ENCODE measurements at regions not wholly inside any gene's neighbourhood (a gene's known extent, or its start where the extent isn't known, plus 50 kb on each side); places are given as distances from the start of the nearest gene placed in this dataset.

GRCh38 chr6:153931431-153931830 lies 107.6 kb upstream of the OPRM1 start:
- H4K20me1 ChIP-seq (ENCODE audit: control insufficient read depth, insufficient read depth, low read length, poor library complexity, severe bottlenecking) = no peaks in the 10 kb centered on the region
- no peak overlapping the region for H3K9ac ChIP-seq (ENCODE audit: low read length)
- no peaks in the 10 kb centered on the region for H3K9me3 ChIP-seq (ENCODE audit: control extremely low read depth in 1 of 3, control insufficient read depth in 2 of 3, insufficient read depth in 1 of 3, low read length in 2 of 3)
- peaks cover 2% of the 10 kb centered on the region for H3K9me3 Mint-ChIP-seq (ENCODE audit: insufficient read depth)
- H3K4me1 ChIP-seq (ENCODE audit: control insufficient read depth in 2 of 2, insufficient read depth in 2 of 2, low read length in 2 of 2) = no peaks in the 10 kb centered on the region
- H3K27ac ChIP-seq (ENCODE audit: low read length in 2 of 2) = no peak overlapping the region
- no peak for TF ChIP-seq EZH2 (IDR thresholded peaks at IDR 0.05; ENCODE audit: borderline replicate concordance, insufficient read depth, low read depth, low read length, poor library complexity, severe bottlenecking)
- TF ChIP-seq, protein P1, sequence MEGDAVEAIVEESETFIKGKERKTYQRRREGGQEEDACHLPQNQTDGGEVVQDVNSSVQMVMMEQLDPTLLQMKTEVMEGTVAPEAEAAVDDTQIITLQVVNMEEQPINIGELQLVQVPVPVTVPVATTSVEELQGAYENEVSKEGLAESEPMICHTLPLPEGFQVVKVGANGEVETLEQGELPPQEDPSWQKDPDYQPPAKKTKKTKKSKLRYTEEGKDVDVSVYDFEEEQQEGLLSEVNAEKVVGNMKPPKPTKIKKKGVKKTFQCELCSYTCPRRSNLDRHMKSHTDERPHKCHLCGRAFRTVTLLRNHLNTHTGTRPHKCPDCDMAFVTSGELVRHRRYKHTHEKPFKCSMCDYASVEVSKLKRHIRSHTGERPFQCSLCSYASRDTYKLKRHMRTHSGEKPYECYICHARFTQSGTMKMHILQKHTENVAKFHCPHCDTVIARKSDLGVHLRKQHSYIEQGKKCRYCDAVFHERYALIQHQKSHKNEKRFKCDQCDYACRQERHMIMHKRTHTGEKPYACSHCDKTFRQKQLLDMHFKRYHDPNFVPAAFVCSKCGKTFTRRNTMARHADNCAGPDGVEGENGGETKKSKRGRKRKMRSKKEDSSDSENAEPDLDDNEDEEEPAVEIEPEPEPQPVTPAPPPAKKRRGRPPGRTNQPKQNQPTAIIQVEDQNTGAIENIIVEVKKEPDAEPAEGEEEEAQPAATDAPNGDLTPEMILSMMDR (IDR thresholded peaks at IDR 0.05) = no peak
- no peak overlapping the region for H3K4me3 Mint-ChIP-seq
- no peak for ATAC-seq (ENCODE audit: low read depth)
- WGBS (ENCODE audit: insufficient coverage) = 95% methylated on average over 2 of the region's 3 CpGs
- H3K4me2 ChIP-seq (replicated peaks; ENCODE audit: low read depth, low read length, poor library complexity, severe bottlenecking) = no peak overlapping the region
- POLR2A ChIA-PET = no interaction called here
- no peak for DNase-seq
- H2AFZ ChIP-seq (ENCODE audit: insufficient read depth, low read depth, low read length, poor library complexity, severe bottlenecking) = no peak overlapping the region
- H3K79me2 ChIP-seq (ENCODE audit: control insufficient read depth, insufficient read depth, low read length) = no peaks in the 10 kb centered on the region
- intact Hi-C loops (cut with micrococcal nuclease) = no loop called here
- H3K4me3 ChIP-seq (ENCODE audit: control extremely low read depth in 1 of 5, extremely low read depth in 1 of 5, insufficient read depth in 1 of 5, low read depth in 2 of 5, low read length in 4 of 5) = no peak overlapping the region
- no peaks in the 10 kb centered on the region for H3K27me3 Mint-ChIP-seq
- CTCF ChIA-PET = no interaction called here
- no peaks in the 10 kb centered on the region for H3K27me3 ChIP-seq (replicated peaks in 1 of 4; ENCODE audit: control extremely low read depth in 1 of 4, control insufficient read depth in 3 of 4, insufficient read depth in 4 of 4, low read length in 3 of 4)
- H3K4me1 Mint-ChIP-seq = no peaks in the 10 kb centered on the region
- H3K27ac Mint-ChIP-seq = no peak overlapping the region
- H3K36me3 ChIP-seq (replicated peaks in 1 of 2; ENCODE audit: control extremely low read depth in 1 of 2, control insufficient read depth in 1 of 2, extremely low read depth in 1 of 2, insufficient read depth in 2 of 2, low read length in 1 of 2) = no peaks in the 10 kb centered on the region

DNA sequence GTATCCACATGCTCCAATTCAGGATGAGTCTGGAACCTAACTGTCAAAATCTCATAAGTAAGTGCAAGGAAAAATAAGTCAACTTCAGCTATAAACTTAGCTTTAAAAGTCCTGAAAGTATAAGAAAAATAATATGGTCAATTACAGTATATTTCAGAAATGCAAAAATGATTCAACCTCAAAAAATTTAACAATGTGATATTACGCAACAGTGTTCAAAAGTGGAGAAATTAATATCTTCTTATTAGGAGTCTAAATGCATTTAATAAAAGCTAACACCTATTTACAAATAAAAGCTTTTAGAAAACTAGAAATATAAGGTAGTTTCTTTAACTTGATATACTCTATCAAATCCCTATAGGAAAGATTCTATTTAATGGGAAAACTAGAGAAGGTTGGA lies 111.2 kb upstream of the OPRM1 start:
- no peak overlapping the region for H3K4me2 ChIP-seq (replicated peaks; ENCODE audit: low read depth, low read length, poor library complexity, severe bottlenecking)
- no peak overlapping the region for H3K27ac ChIP-seq (ENCODE audit: low read length in 2 of 2)
- Mint-ChIP-seq H3K4me1 (no peaks in the 10 kb centered on the region), H3K27ac (no peak overlapping the region), H3K4me3 (no peak overlapping the region), H3K9me3 (ENCODE audit: insufficient read depth) (no peaks in the 10 kb centered on the region), H3K27me3 (no peaks in the 10 kb centered on the region)
- DNase-seq = no peak
- no peak overlapping the region for H3K9ac ChIP-seq (ENCODE audit: low read length)
- ChIA-PET POLR2A (no interaction called here), CTCF (no interaction called here)
- WGBS (ENCODE audit: insufficient coverage) = no CpG with 5 or more reads among the region's 1 CpG
- no peaks in the 10 kb centered on the region for H3K9me3 ChIP-seq (ENCODE audit: control extremely low read depth in 1 of 3, control insufficient read depth in 2 of 3, insufficient read depth in 1 of 3, low read length in 2 of 3)
- H3K79me2 ChIP-seq (ENCODE audit: control insufficient read depth, insufficient read depth, low read length) = no peaks in the 10 kb centered on the region
- TF ChIP-seq, protein P1 (IDR thresholded peaks at IDR 0.05) = no peak
- TF ChIP-seq EZH2 (IDR thresholded peaks at IDR 0.05; ENCODE audit: borderline replicate concordance, insufficient read depth, low read depth, low read length, poor library complexity, severe bottlenecking) = no peak
- no peaks in the 10 kb centered on the region for H4K20me1 ChIP-seq (ENCODE audit: control insufficient read depth, insufficient read depth, low read length, poor library complexity, severe bottlenecking)
- no peak overlapping the region for H2AFZ ChIP-seq (ENCODE audit: insufficient read depth, low read depth, low read length, poor library complexity, severe bottlenecking)
- no peak overlapping the region for H3K4me3 ChIP-seq (ENCODE audit: control extremely low read depth in 1 of 5, extremely low read depth in 1 of 5, insufficient read depth in 1 of 5, low read depth in 2 of 5, low read length in 4 of 5)
- H3K27me3 ChIP-seq (replicated peaks in 1 of 4; ENCODE audit: control extremely low read depth in 1 of 4, control insufficient read depth in 3 of 4, insufficient read depth in 4 of 4, low read length in 3 of 4) = no peaks in the 10 kb centered on the region
- H3K4me1 ChIP-seq (ENCODE audit: control insufficient read depth in 2 of 2, insufficient read depth in 2 of 2, low read length in 2 of 2) = no peaks in the 10 kb centered on the region
- no peaks in the 10 kb centered on the region for H3K36me3 ChIP-seq (replicated peaks in 1 of 2; ENCODE audit: control extremely low read depth in 1 of 2, control insufficient read depth in 1 of 2, extremely low read depth in 1 of 2, insufficient read depth in 2 of 2, low read length in 1 of 2)
- intact Hi-C loops (cut with micrococcal nuclease) = no loop called here
- ATAC-seq (ENCODE audit: low read depth) = no peak
